HepG2 (cell line): ENCODE measurements at regions not wholly inside any gene's neighbourhood (a gene's known extent, or its start where the extent isn't known, plus 50 kb on each side); places are given as distances from the start of the nearest gene placed in this dataset.
A peak's percentile ranks its signal among the peaks of the same experiment; 100 is the strongest.

Source experiments
- FOXO1 ChIP-seq: sonication (generic); formaldehyde crosslinking; IDR thresholded peaks from 2 replicates; pipeline ENCODE4 v1.4.0; 2020; ENCODE audit warnings: missing genetic modification reagents
- SNAPC2 ChIP-seq: sonication (generic); formaldehyde crosslinking; IDR thresholded peaks from 2 replicates; pipeline ENCODE4 v1.8.1; 2022; ENCODE audit warnings: mild to moderate bottlenecking, missing genetic modification reagents
- SNRNP70 ChIP-seq: fragments of 200-400 bp; formaldehyde crosslinking; IDR thresholded peaks from 2 replicates; pipeline ENCODE4 v1.6.1; 2017; ENCODE audit warnings: mild to moderate bottlenecking, low read depth, low read length, moderate library complexity
- SYNCRIP ChIP-seq: fragments of 200-400 bp; formaldehyde crosslinking; IDR thresholded peaks from 2 replicates; pipeline ENCODE4 v1.6.1; 2018; ENCODE audit warnings: mild to moderate bottlenecking, low read depth, low read length; ENCODE audit not compliant: insufficient read depth
- TCF12 ChIP-seq, 2 experiments: fragments of 450-650 bp in 1 of 2; sonication (generic) in 1 of 2; formaldehyde crosslinking in 1 of 2; IDR thresholded peaks; 2 replicates each; pipeline versions ENCODE4 v1.6.1 to v1.8.0; 2017 to 2022; ENCODE audit warnings: antibody characterized with exemption in 1 of 2, mild to moderate bottlenecking in 1 of 2, missing genetic modification reagents in 1 of 2, moderate library complexity in 1 of 2
- ZMYM4 ChIP-seq: sonication (generic); formaldehyde crosslinking; IDR thresholded peaks from 2 replicates; pipeline ENCODE4 v1.8.1; 2023; ENCODE audit warnings: mild to moderate bottlenecking, missing genetic modification reagents
- ZNF253 ChIP-seq: sonication (generic); formaldehyde crosslinking; IDR thresholded peaks from 2 replicates; pipeline ENCODE4 v1.8.0; 2022; ENCODE audit warnings: mild to moderate bottlenecking, missing genetic modification reagents, borderline replicate concordance
- ZSCAN22 ChIP-seq: sonication (generic); formaldehyde crosslinking; IDR thresholded peaks from 2 replicates; pipeline ENCODE4 v1.4.0; 2020; ENCODE audit warnings: mild to moderate bottlenecking, missing genetic modification reagents
- TF ChIP-seq, protein P1 (sequence below): sonication (generic); formaldehyde crosslinking; IDR thresholded peaks from 2 replicates; pipeline ENCODE4 v1.4.0; 2020; ENCODE audit warnings: mild to moderate bottlenecking, missing genetic modification reagents
- TF ChIP-seq, protein P2 (sequence below): sonication (generic); formaldehyde crosslinking; IDR thresholded peaks from 2 replicates; pipeline ENCODE4 v1.5.0; 2020; ENCODE audit warnings: mild to moderate bottlenecking, low read depth, missing genetic modification reagents, borderline replicate concordance
- TF ChIP-seq, protein P3 (sequence below): sonication (generic); formaldehyde crosslinking; IDR thresholded peaks from 2 replicates; pipeline ENCODE4 v1.5.0; 2020; ENCODE audit warnings: missing genetic modification reagents
- TF ChIP-seq, protein P4 (sequence below): sonication (generic); formaldehyde crosslinking; IDR thresholded peaks from 2 replicates; pipeline ENCODE4 v1.5.1; 2020; ENCODE audit warnings: mild to moderate bottlenecking, moderate library complexity, missing genetic modification reagents
- TF ChIP-seq, protein P5 (sequence below): sonication (generic); formaldehyde crosslinking; IDR thresholded peaks from 2 replicates; pipeline ENCODE4 v1.5.1; 2020; ENCODE audit warnings: missing genetic modification reagents, mild to moderate bottlenecking, borderline replicate concordance

DNA sequence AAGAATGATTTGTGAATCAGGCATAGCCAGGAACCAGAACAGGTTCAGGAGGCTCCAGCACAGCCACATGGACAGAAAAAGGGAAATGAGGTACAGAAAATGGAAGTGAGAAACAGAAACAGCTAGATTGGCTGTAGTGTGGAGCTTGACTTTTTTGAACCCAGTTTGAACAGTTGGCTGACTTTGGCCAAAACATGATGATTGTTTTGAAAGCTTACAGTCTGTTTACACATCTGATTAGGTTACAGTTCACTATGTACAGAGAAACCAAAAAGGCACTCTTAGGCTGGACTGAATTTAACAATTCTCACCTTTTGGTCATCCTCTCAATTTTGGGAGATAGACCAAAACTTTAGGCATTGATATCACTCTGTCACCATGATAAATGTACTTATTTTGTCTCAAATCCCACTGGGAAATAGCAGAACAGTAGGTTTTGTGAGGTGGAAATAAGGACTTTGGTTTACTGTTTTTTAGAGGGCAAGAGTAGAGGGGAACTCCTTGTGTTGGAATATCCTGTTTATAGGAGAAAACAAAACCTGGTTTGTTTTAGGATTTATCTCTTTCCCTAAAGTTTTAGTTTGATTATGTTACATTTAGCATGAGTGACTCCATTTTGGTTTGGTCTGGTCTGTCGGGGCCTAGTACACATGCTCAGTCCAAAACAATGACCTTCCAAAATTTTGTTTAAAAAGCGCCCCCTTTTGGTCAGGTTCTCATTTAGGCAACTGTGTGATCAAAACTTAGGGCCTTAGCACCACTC lies 123.1 kb downstream of the OLIG3 start (continued):
- TF ChIP-seq, protein P1, sequence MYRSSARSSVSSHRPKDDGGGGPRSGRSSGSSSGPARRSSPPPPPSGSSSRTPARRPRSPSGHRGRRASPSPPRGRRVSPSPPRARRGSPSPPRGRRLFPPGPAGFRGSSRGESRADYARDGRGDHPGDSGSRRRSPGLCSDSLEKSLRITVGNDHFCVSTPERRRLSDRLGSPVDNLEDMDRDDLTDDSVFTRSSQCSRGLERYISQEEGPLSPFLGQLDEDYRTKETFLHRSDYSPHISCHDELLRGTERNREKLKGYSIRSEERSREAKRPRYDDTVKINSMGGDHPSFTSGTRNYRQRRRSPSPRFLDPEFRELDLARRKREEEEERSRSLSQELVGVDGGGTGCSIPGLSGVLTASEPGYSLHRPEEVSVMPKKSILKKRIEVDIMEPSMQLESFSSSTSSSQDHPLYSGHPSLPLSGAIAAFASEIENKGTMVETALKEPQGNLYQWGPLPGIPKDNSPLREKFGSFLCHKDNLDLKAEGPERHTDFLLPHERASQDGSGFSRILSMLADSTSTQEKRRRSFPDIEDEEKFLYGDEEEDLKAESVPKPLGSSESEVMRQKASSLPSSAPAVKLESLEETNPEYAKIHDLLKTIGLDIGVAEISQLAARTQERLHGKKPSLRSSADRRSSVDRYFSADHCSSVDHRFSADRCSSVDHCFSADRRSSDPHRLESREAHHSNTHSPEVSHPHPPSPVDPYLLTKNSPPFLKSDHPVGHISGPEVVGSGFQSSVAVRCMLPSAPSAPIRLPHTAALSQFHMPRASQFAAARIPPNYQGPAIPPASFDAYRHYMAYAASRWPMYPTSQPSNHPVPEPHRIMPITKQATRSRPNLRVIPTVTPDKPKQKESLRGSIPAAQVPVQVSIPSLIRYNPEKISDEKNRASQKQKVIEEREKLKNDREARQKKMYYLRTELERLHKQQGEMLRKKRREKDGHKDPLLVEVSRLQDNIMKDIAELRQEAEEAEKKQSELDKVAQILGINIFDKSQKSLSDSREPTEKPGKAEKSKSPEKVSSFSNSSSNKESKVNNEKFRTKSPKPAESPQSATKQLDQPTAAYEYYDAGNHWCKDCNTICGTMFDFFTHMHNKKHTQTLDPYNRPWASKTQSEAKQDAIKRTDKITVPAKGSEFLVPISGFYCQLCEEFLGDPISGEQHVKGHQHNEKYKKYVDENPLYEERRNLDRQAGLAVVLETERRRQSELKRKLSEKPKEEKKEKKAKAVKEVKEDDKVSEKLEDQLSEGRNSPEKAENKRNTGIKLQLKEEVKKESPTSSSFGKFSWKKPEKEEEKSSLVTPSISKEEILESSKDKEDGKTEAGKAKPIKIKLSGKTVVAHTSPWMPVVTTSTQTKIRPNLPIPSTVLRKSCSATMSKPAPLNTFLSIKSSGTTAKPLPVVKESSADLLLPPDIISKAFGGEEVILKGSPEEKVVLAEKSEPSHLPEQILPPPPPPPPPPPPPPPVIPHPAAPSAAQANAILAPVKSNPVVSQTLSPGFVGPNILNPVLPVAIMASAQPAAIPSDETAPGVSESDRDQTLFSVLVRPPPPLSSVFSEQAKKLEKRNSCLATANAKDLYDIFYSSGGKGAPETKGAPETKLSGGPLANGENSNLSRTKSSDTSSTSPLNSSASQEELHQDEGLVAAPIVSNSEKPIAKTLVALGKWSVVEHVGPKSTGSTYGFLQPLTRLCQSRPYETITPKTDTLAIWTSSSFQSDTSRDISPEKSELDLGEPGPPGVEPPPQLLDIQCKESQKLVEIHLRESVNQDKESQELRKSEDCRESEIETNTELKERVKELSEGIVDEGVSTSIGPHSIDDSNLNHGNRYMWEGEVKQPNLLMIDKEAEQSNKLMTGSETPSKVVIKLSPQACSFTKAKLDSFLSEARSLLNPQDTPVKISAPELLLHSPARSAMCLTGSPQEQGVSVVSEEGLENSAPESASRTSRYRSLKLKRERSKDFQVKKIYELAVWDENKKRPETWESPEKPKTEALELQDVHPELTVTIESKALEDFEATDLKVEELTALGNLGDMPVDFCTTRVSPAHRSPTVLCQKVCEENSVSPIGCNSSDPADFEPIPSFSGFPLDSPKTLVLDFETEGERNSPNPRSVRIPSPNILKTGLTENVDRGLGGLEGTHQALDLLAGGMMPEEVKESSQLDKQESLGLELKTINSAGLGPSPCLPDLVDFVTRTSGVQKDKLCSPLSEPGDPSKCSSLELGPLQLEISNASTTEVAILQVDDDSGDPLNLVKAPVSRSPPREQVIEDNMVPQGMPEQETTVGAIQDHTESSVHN (CRISPR knock-in tag) = no peak
- TF ChIP-seq SNRNP70 = no peak
- no peak for TF ChIP-seq ZSCAN22 (CRISPR knock-in tag)
- TF ChIP-seq, protein P2, sequence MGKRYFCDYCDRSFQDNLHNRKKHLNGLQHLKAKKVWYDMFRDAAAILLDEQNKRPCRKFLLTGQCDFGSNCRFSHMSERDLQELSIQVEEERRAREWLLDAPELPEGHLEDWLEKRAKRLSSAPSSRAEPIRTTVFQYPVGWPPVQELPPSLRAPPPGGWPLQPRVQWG (CRISPR knock-in tag) = no peak
- no peak for TF ChIP-seq ZNF253 (CRISPR knock-in tag)
- TF ChIP-seq, protein P3, sequence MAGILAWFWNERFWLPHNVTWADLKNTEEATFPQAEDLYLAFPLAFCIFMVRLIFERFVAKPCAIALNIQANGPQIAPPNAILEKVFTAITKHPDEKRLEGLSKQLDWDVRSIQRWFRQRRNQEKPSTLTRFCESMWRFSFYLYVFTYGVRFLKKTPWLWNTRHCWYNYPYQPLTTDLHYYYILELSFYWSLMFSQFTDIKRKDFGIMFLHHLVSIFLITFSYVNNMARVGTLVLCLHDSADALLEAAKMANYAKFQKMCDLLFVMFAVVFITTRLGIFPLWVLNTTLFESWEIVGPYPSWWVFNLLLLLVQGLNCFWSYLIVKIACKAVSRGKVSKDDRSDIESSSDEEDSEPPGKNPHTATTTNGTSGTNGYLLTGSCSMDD (CRISPR knock-in tag) = no peak
- no peak for TF ChIP-seq SNAPC2 (CRISPR knock-in tag)
- TF ChIP-seq, protein P4, sequence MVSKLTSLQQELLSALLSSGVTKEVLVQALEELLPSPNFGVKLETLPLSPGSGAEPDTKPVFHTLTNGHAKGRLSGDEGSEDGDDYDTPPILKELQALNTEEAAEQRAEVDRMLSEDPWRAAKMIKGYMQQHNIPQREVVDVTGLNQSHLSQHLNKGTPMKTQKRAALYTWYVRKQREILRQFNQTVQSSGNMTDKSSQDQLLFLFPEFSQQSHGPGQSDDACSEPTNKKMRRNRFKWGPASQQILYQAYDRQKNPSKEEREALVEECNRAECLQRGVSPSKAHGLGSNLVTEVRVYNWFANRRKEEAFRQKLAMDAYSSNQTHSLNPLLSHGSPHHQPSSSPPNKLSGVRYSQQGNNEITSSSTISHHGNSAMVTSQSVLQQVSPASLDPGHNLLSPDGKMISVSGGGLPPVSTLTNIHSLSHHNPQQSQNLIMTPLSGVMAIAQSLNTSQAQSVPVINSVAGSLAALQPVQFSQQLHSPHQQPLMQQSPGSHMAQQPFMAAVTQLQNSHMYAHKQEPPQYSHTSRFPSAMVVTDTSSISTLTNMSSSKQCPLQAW (CRISPR knock-in tag) = no peak
- TF ChIP-seq FOXO1 (CRISPR knock-in tag) = 0 out of 2 replicates have a peak, but pooled peaks have one; percentile 27
- no peak for TF ChIP-seq SYNCRIP
- peak; percentile 39 for TF ChIP-seq ZMYM4 (CRISPR knock-in tag)
- no peak for TF ChIP-seq TCF12 (IDR thresholded peaks at IDR 0.05)
- no peak for TF ChIP-seq TCF12 (CRISPR knock-in tag; IDR thresholded peaks at IDR 0.05)
- TF ChIP-seq, protein P5, sequence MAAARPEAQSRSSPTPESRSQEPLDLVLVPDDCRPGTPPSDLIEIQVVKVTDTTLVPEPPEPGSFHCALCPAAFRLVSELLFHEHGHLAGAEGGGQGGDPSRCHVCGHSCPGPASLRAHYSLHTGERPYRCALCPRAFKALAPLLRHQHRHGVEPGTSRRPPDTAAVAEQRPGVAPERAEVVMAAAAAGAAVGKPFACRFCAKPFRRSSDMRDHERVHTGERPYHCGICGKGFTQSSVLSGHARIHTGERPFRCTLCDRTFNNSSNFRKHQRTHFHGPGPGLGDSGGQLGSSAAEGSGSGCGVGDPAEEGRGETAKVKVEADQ (CRISPR knock-in tag) = no peak
